Tibial nerve (tissue), 4 donors: ENCODE measurements at regions not wholly inside any gene's neighbourhood (a gene's known extent, or its start where the extent isn't known, plus 50 kb on each side); places are given as distances from the start of the nearest gene placed in this dataset.

ENCODE experiments used
- DNase-seq, 2 donors: peaks; one replicate each; pipeline ENCODE4 v3.0.0-alpha.2; 2019; ENCODE audit warnings: low spot score in 2 of 2
- H3K27ac ChIP-seq, 4 donors: fragments of 200-600 bp; sonication (generic) in 3 of 4; one replicate each; pipeline ENCODE4 v1.5.1; 2017 to 2019; ENCODE audit warnings: mild to moderate bottlenecking in 1 of 4
- H3K27me3 ChIP-seq, 2 donors: fragments of 200-600 bp; sonication (generic) in 1 of 2; one replicate each; pipeline versions ENCODE4 v1.5.1 to v1.6.0; 2017 to 2019
- H3K36me3 ChIP-seq, 3 donors: fragments of 200-600 bp; sonication (generic); one replicate each; pipeline ENCODE4 v1.5.1; 2018 to 2019
- H3K4me1 ChIP-seq, 4 donors: fragments of 200-600 bp; sonication (generic) in 3 of 4; one replicate each; pipeline ENCODE4 v1.5.1; 2017 to 2019
- H3K4me3 ChIP-seq, 4 donors: fragments of 200-600 bp; sonication (generic) in 3 of 4; one replicate each; pipeline ENCODE4 v1.5.1; 2017 to 2019; ENCODE audit warnings: mild to moderate bottlenecking in 1 of 4, moderate library complexity in 1 of 4
- H3K9me3 ChIP-seq, 4 donors: fragments of 200-600 bp; sonication (generic) in 3 of 4; one replicate each; pipeline ENCODE4 v1.5.1; 2017 to 2019
- EP300 ChIP-seq, 2 donors: sonication (generic); formaldehyde crosslinking; IDR thresholded peaks; one replicate each; pipeline ENCODE4 v1.6.1; 2017; ENCODE audit warnings: antibody characterized with exemption in 2 of 2, mild to moderate bottlenecking in 1 of 2
- POLR2A ChIP-seq, 2 donors: fragments of 450-650 bp; IDR thresholded peaks; one replicate each; pipeline ENCODE4 v1.6.1; 2017; ENCODE audit warnings: antibody characterized with exemption in 2 of 2, mild to moderate bottlenecking in 2 of 2, moderate library complexity in 2 of 2
- whole genome bisulfite sequencing, 2 donors: methylation state at CpG; one replicate each; pipeline ENCODE4 v1.1.5; 2018; 5-methylcytosine and 5-hydroxymethylcytosine counted together
- TF ChIP-seq, protein P1 (sequence below), 5 experiments: fragments of 200-600 bp in 3 of 5; fragments of 450-650 bp in 2 of 5; sonication (generic) in 3 of 5; IDR thresholded peaks; one replicate each; pipeline ENCODE4 v1.5.1; 2016 to 2019; ENCODE audit warnings: antibody characterized with exemption in 5 of 5, mild to moderate bottlenecking in 3 of 5, moderate library complexity in 2 of 5

- 82 to 87% methylated on average over 12 of the region's 13 CpGs for WGBS, 2 donors
- Histone ChIP-seq H3K27me3 (no peaks in the 10 kb centered on the region), H3K9me3 (no peaks in the 10 kb centered on the region), H3K27ac (no peak overlapping the region), H3K4me1 (no peaks in the 10 kb centered on the region), H3K36me3 (no peaks in the 10 kb centered on the region), H3K4me3 (no peak overlapping the region)
- no peak for DNase-seq
- TF ChIP-seq POLR2A (IDR thresholded peaks at IDR 0.05) (no peak), EP300 (IDR thresholded peaks at IDR 0.05) (no peak)
- TF ChIP-seq, protein P1, sequence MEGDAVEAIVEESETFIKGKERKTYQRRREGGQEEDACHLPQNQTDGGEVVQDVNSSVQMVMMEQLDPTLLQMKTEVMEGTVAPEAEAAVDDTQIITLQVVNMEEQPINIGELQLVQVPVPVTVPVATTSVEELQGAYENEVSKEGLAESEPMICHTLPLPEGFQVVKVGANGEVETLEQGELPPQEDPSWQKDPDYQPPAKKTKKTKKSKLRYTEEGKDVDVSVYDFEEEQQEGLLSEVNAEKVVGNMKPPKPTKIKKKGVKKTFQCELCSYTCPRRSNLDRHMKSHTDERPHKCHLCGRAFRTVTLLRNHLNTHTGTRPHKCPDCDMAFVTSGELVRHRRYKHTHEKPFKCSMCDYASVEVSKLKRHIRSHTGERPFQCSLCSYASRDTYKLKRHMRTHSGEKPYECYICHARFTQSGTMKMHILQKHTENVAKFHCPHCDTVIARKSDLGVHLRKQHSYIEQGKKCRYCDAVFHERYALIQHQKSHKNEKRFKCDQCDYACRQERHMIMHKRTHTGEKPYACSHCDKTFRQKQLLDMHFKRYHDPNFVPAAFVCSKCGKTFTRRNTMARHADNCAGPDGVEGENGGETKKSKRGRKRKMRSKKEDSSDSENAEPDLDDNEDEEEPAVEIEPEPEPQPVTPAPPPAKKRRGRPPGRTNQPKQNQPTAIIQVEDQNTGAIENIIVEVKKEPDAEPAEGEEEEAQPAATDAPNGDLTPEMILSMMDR (IDR thresholded peaks at IDR 0.05): no peak
These were observed 50.3 kb upstream of the SLC6A6 start for GRCh38 chr3:14352002-14352627.
